Neuronal stem cell (in vitro differentiated cells): ENCODE measurements at regions not wholly inside any gene's neighbourhood (a gene's known extent, or its start where the extent isn't known, plus 50 kb on each side); places are given as distances from the start of the nearest gene placed in this dataset.

ENCODE experiments used
- DNase-seq: peaks from one replicate; pipeline ENCODE4 v3.0.0-alpha.2; 2013; ENCODE audit warnings: low spot score
- H2AFZ ChIP-seq: one replicate; pipeline ENCODE4 v1.6.1; 2013; ENCODE audit warnings: mild to moderate bottlenecking, low read length, inconsistent platforms
- H2AK5ac ChIP-seq: 2 replicates; pipeline ENCODE4 v1.6.1; 2013; ENCODE audit warnings: low read depth, mild to moderate bottlenecking, inconsistent platforms, low read length, moderate library complexity, mixed read lengths
- H2BK120ac ChIP-seq: 2 replicates; pipeline ENCODE4 v1.6.1; 2013; ENCODE audit warnings: low read depth, mild to moderate bottlenecking, inconsistent platforms, low read length, moderate library complexity, mixed read lengths
- H2BK12ac ChIP-seq: one replicate; pipeline ENCODE4 v1.6.1; 2013; ENCODE audit warnings: low read length, inconsistent platforms
- H2BK15ac ChIP-seq: 2 replicates; pipeline ENCODE4 v1.6.1; 2013; ENCODE audit warnings: mild to moderate bottlenecking, low read length, inconsistent platforms, mixed read lengths
- H2BK5ac ChIP-seq: one replicate; pipeline ENCODE4 v1.6.1; 2013; ENCODE audit warnings: inconsistent platforms, mild to moderate bottlenecking, low read length, moderate library complexity
- H3K14ac ChIP-seq: one replicate; pipeline ENCODE4 v1.6.1; 2013; ENCODE audit warnings: low read length, inconsistent platforms
- H3K18ac ChIP-seq: 2 replicates; pipeline ENCODE4 v1.6.1; 2013; ENCODE audit warnings: low read length, inconsistent platforms
- H3K23ac ChIP-seq: 2 replicates; pipeline ENCODE4 v1.6.1; 2013; ENCODE audit warnings: low read depth, mild to moderate bottlenecking, mixed read lengths, low read length, inconsistent platforms; ENCODE audit not compliant: poor library complexity
- H3K27ac ChIP-seq: replicated peaks from 3 replicates; pipeline ENCODE4 v1.5.1; 2013; ENCODE audit warnings: low read length, inconsistent platforms
- H3K27me3 ChIP-seq, 3 experiments: 2 replicates each; pipeline ENCODE4 v1.6.1; 2013; ENCODE audit warnings: low read length in 3 of 3, mild to moderate bottlenecking in 2 of 3, inconsistent platforms in 1 of 3, low read depth in 1 of 3, mixed read lengths in 1 of 3, moderate library complexity in 1 of 3; ENCODE audit not compliant: control insufficient read depth in 3 of 3, insufficient read depth in 3 of 3
- H3K36me3 ChIP-seq, 2 donors: replicated peaks in 1 of 2; 2 replicates each; pipeline ENCODE4 v1.6.1; 2013; ENCODE audit warnings: low read length in 2 of 2; ENCODE audit not compliant: control insufficient read depth in 2 of 2, insufficient read depth in 2 of 2
- H3K4ac ChIP-seq: 2 replicates; pipeline ENCODE4 v1.6.1; 2013; ENCODE audit warnings: inconsistent platforms, mild to moderate bottlenecking, low read length, moderate library complexity
- H3K4me1 ChIP-seq, 2 donors: 1 replicate in 1 of 2; 2 replicates in 1 of 2; pipeline ENCODE4 v1.6.1; 2013; ENCODE audit warnings: low read length in 2 of 2, low read depth in 1 of 2; ENCODE audit not compliant: control insufficient read depth in 2 of 2, insufficient read depth in 1 of 2
- H3K4me2 ChIP-seq: one replicate; pipeline ENCODE4 v1.6.1; 2013; ENCODE audit warnings: mild to moderate bottlenecking, low read length, inconsistent platforms; ENCODE audit not compliant: insufficient read depth, poor library complexity, severe bottlenecking
- H3K4me3 ChIP-seq, 2 donors: 2 replicates each; pipeline ENCODE4 v1.5.1; 2013; ENCODE audit warnings: low read length in 2 of 2, mild to moderate bottlenecking in 2 of 2, inconsistent platforms in 1 of 2, moderate library complexity in 1 of 2
- H3K79me1 ChIP-seq: one replicate; pipeline ENCODE4 v1.6.1; 2013; ENCODE audit warnings: low read depth, mild to moderate bottlenecking, inconsistent platforms, low read length, moderate library complexity
- H3K9ac ChIP-seq: one replicate; pipeline ENCODE4 v1.6.1; 2013; ENCODE audit warnings: mild to moderate bottlenecking, low read depth, low read length, inconsistent platforms; ENCODE audit not compliant: poor library complexity
- H3K9me3 ChIP-seq, 2 donors: replicated peaks in 1 of 2; 2 replicates each; pipeline versions ENCODE3 to v1.6.1; 2013; ENCODE audit warnings: low read length in 2 of 2, mild to moderate bottlenecking in 2 of 2, inconsistent platforms in 1 of 2, low read depth in 1 of 2, mixed read lengths in 1 of 2, moderate library complexity in 1 of 2; ENCODE audit not compliant: control insufficient read depth in 2 of 2, insufficient read depth in 1 of 2
- H4K8ac ChIP-seq: one replicate; pipeline ENCODE4 v1.6.1; 2013; ENCODE audit warnings: low read depth, mild to moderate bottlenecking, inconsistent platforms, low read length, moderate library complexity
- H4K91ac ChIP-seq: one replicate; pipeline ENCODE4 v1.6.1; 2013; ENCODE audit warnings: low read length, low read depth, mild to moderate bottlenecking, inconsistent platforms; ENCODE audit not compliant: poor library complexity
- WGBS, 2 donors: extraction: QIAGEN DNeasy Blood & Tissue Kit; methylation state at CpG; one replicate each; pipeline ENCODE4 v1.1.7; 2013; ENCODE audit warnings: missing lambda C conversion rate in 2 of 2, mixed read lengths in 1 of 2; ENCODE audit not compliant: insufficient read length in 2 of 2, insufficient replicate concordance in 1 of 2; ENCODE audit errors: extremely low coverage in 2 of 2; 5-methylcytosine and 5-hydroxymethylcytosine counted together

GRCh38 chr11:134731213-134731961 lies 319.3 kb upstream of the B3GAT1 start:
- no peaks in the 10 kb centered on the region for H3K36me3 ChIP-seq
- H2AFZ ChIP-seq: peak overlapping the region; percentile 71
- no peak overlapping the region for H4K91ac ChIP-seq
- H3K23ac ChIP-seq: no peak overlapping the region
- H3K18ac ChIP-seq: peak overlapping the region; percentile 32
- H3K9ac ChIP-seq: no peak overlapping the region
- H4K8ac ChIP-seq: no peak overlapping the region
- no peaks in the 10 kb centered on the region for H3K79me1 ChIP-seq
- peak; percentile 59 for DNase-seq
- H2BK12ac ChIP-seq: no peak overlapping the region
- H2BK120ac ChIP-seq: no peak overlapping the region
- peaks cover 16 to 26% of the 10 kb centered on the region in 2 donors for H3K4me1 ChIP-seq
- no peak overlapping the region for H3K14ac ChIP-seq
- H3K4me2 ChIP-seq: no peak overlapping the region
- H2BK15ac ChIP-seq: no peak overlapping the region
- WGBS, 2 donors: no CpG with 5 or more reads among the region's 9 CpGs
- no peak overlapping the region for H2BK5ac ChIP-seq
- no peaks in the 10 kb centered on the region for H3K9me3 ChIP-seq
- no peak overlapping the region for H3K4ac ChIP-seq
- H3K27me3 ChIP-seq: no peaks in the 10 kb centered on the region
- H3K27ac ChIP-seq: peak overlapping the region; percentile 1
- H2AK5ac ChIP-seq: no peak overlapping the region
- no peak overlapping the region for H3K4me3 ChIP-seq

GRCh38 chr11:134730561-134731212 lies 318.6 kb upstream of the B3GAT1 start:
- Histone ChIP-seq H3K9me3 (no peaks in the 10 kb centered on the region), H3K14ac (no peak overlapping the region), H2AFZ (no peak overlapping the region), H3K27ac (no peak overlapping the region), H2BK5ac (no peak overlapping the region), H3K4me1 (peaks cover 16 to 26% of the 10 kb centered on the region in 2 donors), H3K9ac (no peak overlapping the region), H4K8ac (no peak overlapping the region), H3K79me1 (no peaks in the 10 kb centered on the region), H3K4me3 (no peak overlapping the region), H4K91ac (no peak overlapping the region), H3K27me3 (no peaks in the 10 kb centered on the region), H2AK5ac (peak overlapping the region; percentile 16), H2BK15ac (no peak overlapping the region), H3K23ac (no peak overlapping the region), H3K4me2 (no peak overlapping the region), H3K36me3 (no peaks in the 10 kb centered on the region), H3K18ac (no peak overlapping the region), H3K4ac (no peak overlapping the region), H2BK12ac (no peak overlapping the region), H2BK120ac (no peak overlapping the region)
- WGBS, 2 donors: no CpG with 5 or more reads among the region's 5 CpGs
- DNase-seq: no peak

- no peak overlapping the region for H2BK12ac ChIP-seq
- H2BK15ac ChIP-seq: no peak overlapping the region
- no peak overlapping the region for H4K8ac ChIP-seq
- H3K14ac ChIP-seq: no peak overlapping the region
- H2AFZ ChIP-seq: no peak overlapping the region
- H3K4ac ChIP-seq: no peak overlapping the region
- H3K23ac ChIP-seq: no peak overlapping the region
- H3K9ac ChIP-seq: no peak overlapping the region
- H3K27me3 ChIP-seq: no peaks in the 10 kb centered on the region
- peak overlapping the region; percentile 16 for H2AK5ac ChIP-seq
- H3K36me3 ChIP-seq: no peaks in the 10 kb centered on the region
- H2BK120ac ChIP-seq: no peak overlapping the region
- no peak overlapping the region for H4K91ac ChIP-seq
- no peak overlapping the region for H2BK5ac ChIP-seq
- no peak for DNase-seq
- peaks cover 16 to 26% of the 10 kb centered on the region in 2 donors for H3K4me1 ChIP-seq
- H3K9me3 ChIP-seq: no peaks in the 10 kb centered on the region
- H3K4me3 ChIP-seq: no peak overlapping the region
- H3K18ac ChIP-seq: no peak overlapping the region
- H3K4me2 ChIP-seq: no peak overlapping the region
- no CpG with 5 or more reads among the region's 4 CpGs for WGBS, 2 donors
- H3K27ac ChIP-seq: no peak overlapping the region
- H3K79me1 ChIP-seq: no peaks in the 10 kb centered on the region
Observed at GRCh38 chr11:134730101-134730500, 318.1 kb upstream of the B3GAT1 start.

GRCh38 chr11:134728186-134728585 lies 316.1 kb upstream of the B3GAT1 start:
- DNase-seq: no peak
- no CpG with 5 or more reads among the region's 9 CpGs for WGBS, 2 donors
- no peak overlapping the region for H3K27ac ChIP-seq

More at GRCh38 chr11:134728186-134728585, 316.1 kb upstream of the B3GAT1 start:
- Histone ChIP-seq H2BK120ac (no peak overlapping the region), H2AK5ac (peak overlapping the region; percentile 76), H2BK5ac (no peak overlapping the region), H3K9ac (no peak overlapping the region), H2BK15ac (peak overlapping the region; percentile 40), H3K79me1 (no peaks in the 10 kb centered on the region), H3K4ac (no peak overlapping the region), H3K23ac (peak overlapping the region; percentile 5), H4K8ac (peak overlapping the region; percentile 29), H3K4me2 (no peak overlapping the region), H3K9me3 (no peaks in the 10 kb centered on the region), H3K4me1 (peaks cover 16 to 26% of the 10 kb centered on the region in 2 donors), H3K18ac (peak overlapping the region; percentile 79), H3K36me3 (no peaks in the 10 kb centered on the region), H2AFZ (no peak overlapping the region), H3K27me3 (no peaks in the 10 kb centered on the region), H3K14ac (no peak overlapping the region), H2BK12ac (peak overlapping the region; percentile 87), H4K91ac (no peak overlapping the region), H3K4me3 (no peak overlapping the region)
